Liver (tissue), 3 donors: ENCODE measurements at regions not wholly inside any gene's neighbourhood (a gene's known extent, or its start where the extent isn't known, plus 50 kb on each side); places are given as distances from the start of the nearest gene placed in this dataset.

Experiments
- EGR1 ChIP-seq, 2 donors: IDR thresholded peaks; 2 replicates each; pipeline ENCODE4 v1.6.1; 2016 to 2018; ENCODE audit warnings: antibody characterized with exemption in 2 of 2, low read depth in 2 of 2
- GABPA ChIP-seq, 2 donors: IDR thresholded peaks in 1 of 2; conservative IDR thresholded peaks in 1 of 2; 2 replicates each; pipeline ENCODE4 v1.6.1; 2016; ENCODE audit warnings: antibody characterized with exemption in 2 of 2, mild to moderate bottlenecking in 1 of 2, moderate library complexity in 1 of 2
- JUND ChIP-seq, 2 donors: IDR thresholded peaks; 2 replicates each; pipeline ENCODE4 v1.6.1; 2016; ENCODE audit warnings: antibody characterized with exemption in 2 of 2
- NR2F2 ChIP-seq: IDR thresholded peaks from 2 replicates; pipeline ENCODE4 v1.6.1; 2016; ENCODE audit warnings: antibody characterized with exemption
- RAD21 ChIP-seq, 2 donors: IDR thresholded peaks; 2 replicates each; pipeline ENCODE4 v1.6.1; 2016; ENCODE audit warnings: antibody characterized with exemption in 2 of 2, mild to moderate bottlenecking in 2 of 2
- REST ChIP-seq: IDR thresholded peaks from 2 replicates; pipeline ENCODE4 v1.6.1; 2016; ENCODE audit warnings: antibody characterized with exemption, mild to moderate bottlenecking
- SP1 ChIP-seq: IDR thresholded peaks from 2 replicates; pipeline ENCODE4 v1.6.1; 2018; ENCODE audit warnings: antibody characterized with exemption, mild to moderate bottlenecking
- TAF1 ChIP-seq: conservative IDR thresholded peaks from 2 replicates; pipeline ENCODE4 v1.6.1; 2016; ENCODE audit warnings: antibody characterized with exemption, mild to moderate bottlenecking
- YY1 ChIP-seq: IDR thresholded peaks from 2 replicates; pipeline ENCODE4 v1.6.1; 2016; ENCODE audit warnings: antibody characterized with exemption, mild to moderate bottlenecking
- TF ChIP-seq, protein P1 (sequence below): fragments of 150-350 bp; IDR thresholded peaks from 2 replicates; pipeline ENCODE4 v1.5.1; 2017; ENCODE audit warnings: improper control_type of control experiment, low read depth, low read length; ENCODE audit not compliant: missing input control
- TF ChIP-seq, protein P2 (sequence below): IDR thresholded peaks from 2 replicates; pipeline ENCODE4 v1.6.1; 2016; ENCODE audit warnings: antibody characterized with exemption
- TF ChIP-seq, protein P3 (sequence below): IDR thresholded peaks from 2 replicates; pipeline ENCODE4 v1.6.1; 2016; ENCODE audit warnings: antibody characterized with exemption
- TF ChIP-seq, protein P4 (sequence below): IDR thresholded peaks from 2 replicates; pipeline ENCODE4 v1.6.1; 2016; ENCODE audit warnings: antibody characterized with exemption
- donor health status: healthy.
- donor health status: healthy.

GRCh38 chr12:46491548-46491947, 119.0 kb upstream of the SLC38A2 start:
- TF ChIP-seq REST (no peak), TAF1 (no peak), YY1 (no peak), NR2F2 (no peak), JUND (IDR thresholded peaks at IDR 0.05) (no peak), RAD21 (IDR thresholded peaks at IDR 0.05) (no peak), SP1 (no peak), GABPA (IDR thresholded peaks at IDR 0.05 in 1 of 2, conservative IDR thresholded peaks at IDR 0.05 in 1 of 2) (no peak), EGR1 (IDR thresholded peaks at IDR 0.05; ENCODE audit: low read depth in 2 of 2) (no peak)
- TF ChIP-seq, protein P1, sequence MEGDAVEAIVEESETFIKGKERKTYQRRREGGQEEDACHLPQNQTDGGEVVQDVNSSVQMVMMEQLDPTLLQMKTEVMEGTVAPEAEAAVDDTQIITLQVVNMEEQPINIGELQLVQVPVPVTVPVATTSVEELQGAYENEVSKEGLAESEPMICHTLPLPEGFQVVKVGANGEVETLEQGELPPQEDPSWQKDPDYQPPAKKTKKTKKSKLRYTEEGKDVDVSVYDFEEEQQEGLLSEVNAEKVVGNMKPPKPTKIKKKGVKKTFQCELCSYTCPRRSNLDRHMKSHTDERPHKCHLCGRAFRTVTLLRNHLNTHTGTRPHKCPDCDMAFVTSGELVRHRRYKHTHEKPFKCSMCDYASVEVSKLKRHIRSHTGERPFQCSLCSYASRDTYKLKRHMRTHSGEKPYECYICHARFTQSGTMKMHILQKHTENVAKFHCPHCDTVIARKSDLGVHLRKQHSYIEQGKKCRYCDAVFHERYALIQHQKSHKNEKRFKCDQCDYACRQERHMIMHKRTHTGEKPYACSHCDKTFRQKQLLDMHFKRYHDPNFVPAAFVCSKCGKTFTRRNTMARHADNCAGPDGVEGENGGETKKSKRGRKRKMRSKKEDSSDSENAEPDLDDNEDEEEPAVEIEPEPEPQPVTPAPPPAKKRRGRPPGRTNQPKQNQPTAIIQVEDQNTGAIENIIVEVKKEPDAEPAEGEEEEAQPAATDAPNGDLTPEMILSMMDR: no peak
- TF ChIP-seq, protein P2, sequence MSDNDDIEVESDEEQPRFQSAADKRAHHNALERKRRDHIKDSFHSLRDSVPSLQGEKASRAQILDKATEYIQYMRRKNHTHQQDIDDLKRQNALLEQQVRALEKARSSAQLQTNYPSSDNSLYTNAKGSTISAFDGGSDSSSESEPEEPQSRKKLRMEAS: no peak
- TF ChIP-seq, protein P3, sequence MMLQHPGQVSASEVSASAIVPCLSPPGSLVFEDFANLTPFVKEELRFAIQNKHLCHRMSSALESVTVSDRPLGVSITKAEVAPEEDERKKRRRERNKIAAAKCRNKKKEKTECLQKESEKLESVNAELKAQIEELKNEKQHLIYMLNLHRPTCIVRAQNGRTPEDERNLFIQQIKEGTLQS: no peak
- TF ChIP-seq, protein P4, sequence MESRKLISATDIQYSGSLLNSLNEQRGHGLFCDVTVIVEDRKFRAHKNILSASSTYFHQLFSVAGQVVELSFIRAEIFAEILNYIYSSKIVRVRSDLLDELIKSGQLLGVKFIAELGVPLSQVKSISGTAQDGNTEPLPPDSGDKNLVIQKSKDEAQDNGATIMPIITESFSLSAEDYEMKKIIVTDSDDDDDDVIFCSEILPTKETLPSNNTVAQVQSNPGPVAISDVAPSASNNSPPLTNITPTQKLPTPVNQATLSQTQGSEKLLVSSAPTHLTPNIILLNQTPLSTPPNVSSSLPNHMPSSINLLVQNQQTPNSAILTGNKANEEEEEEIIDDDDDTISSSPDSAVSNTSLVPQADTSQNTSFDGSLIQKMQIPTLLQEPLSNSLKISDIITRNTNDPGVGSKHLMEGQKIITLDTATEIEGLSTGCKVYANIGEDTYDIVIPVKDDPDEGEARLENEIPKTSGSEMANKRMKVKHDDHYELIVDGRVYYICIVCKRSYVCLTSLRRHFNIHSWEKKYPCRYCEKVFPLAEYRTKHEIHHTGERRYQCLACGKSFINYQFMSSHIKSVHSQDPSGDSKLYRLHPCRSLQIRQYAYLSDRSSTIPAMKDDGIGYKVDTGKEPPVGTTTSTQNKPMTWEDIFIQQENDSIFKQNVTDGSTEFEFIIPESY: no peak
